GM23338 (cell line): ENCODE measurements at regions not wholly inside any gene's neighbourhood (a gene's known extent, or its start where the extent isn't known, plus 50 kb on each side); places are given as distances from the start of the nearest gene placed in this dataset.
"Not testable (repeated sequence)": the region's sequence is repeated elsewhere in the genome, so short reads cannot be mapped to it uniquely, and the experiment has no call there.

ENCODE experiments used
- ATAC-seq: fragments of 200-7000 bp; cut with Tn5 transposase; 3 replicates; pipeline ENCODE4 v1.9.1; 2020
- DNase-seq: peaks from one replicate; pipeline ENCODE4 v3.0.0-alpha.2; 2015; ENCODE audit warnings: low spot score
- H2AFZ ChIP-seq: fragments of 200-600 bp; sonication (generic); 2 replicates; pipeline ENCODE4 v1.8.0; 2016; ENCODE audit warnings: antibody characterized with exemption, mild to moderate bottlenecking, moderate library complexity
- H3F3A ChIP-seq: fragments of 200-600 bp; sonication (generic); replicated peaks from 2 replicates; pipeline ENCODE4 v1.8.0; 2017; ENCODE audit warnings: antibody characterized with exemption, mixed run types, low read depth
- H3K27ac ChIP-seq: fragments of 200-600 bp; sonication (generic); 2 replicates; pipeline ENCODE4 v1.6.1; 2016; ENCODE audit warnings: low read depth
- H3K27me3 ChIP-seq: fragments of 200-600 bp; sonication (generic); 2 replicates; pipeline ENCODE4 v1.8.0; 2016; ENCODE audit warnings: mild to moderate bottlenecking, mixed run types, moderate library complexity; ENCODE audit not compliant: insufficient read depth
- H3K36me3 ChIP-seq: fragments of 200-600 bp; sonication (generic); 2 replicates; pipeline ENCODE4 v1.8.0; 2016; ENCODE audit warnings: mild to moderate bottlenecking; ENCODE audit not compliant: insufficient read depth
- H3K4me1 ChIP-seq: fragments of 200-600 bp; sonication (generic); 2 replicates; pipeline ENCODE4 v1.8.0; 2016; ENCODE audit warnings: mild to moderate bottlenecking, moderate library complexity; ENCODE audit not compliant: insufficient read depth
- H3K4me2 ChIP-seq: fragments of 200-600 bp; sonication (generic); 2 replicates; pipeline ENCODE4 v1.7.1; 2017; ENCODE audit warnings: mixed run types
- H3K4me3 ChIP-seq: fragments of 200-600 bp; sonication (generic); 2 replicates; pipeline ENCODE4 v1.6.1; 2016; ENCODE audit warnings: mixed run types
- H3K79me2 ChIP-seq: fragments of 200-600 bp; sonication (generic); replicated peaks from 2 replicates; pipeline ENCODE4 v1.8.0; 2017; ENCODE audit warnings: mild to moderate bottlenecking; ENCODE audit not compliant: insufficient read depth
- H3K9me2 ChIP-seq: fragments of 200-600 bp; sonication (generic); 2 replicates; pipeline ENCODE4 v1.8.0; 2017; ENCODE audit not compliant: insufficient read depth
- H4K20me1 ChIP-seq: fragments of 200-600 bp; sonication (generic); replicated peaks from 2 replicates; pipeline ENCODE4 v1.8.0; 2017; ENCODE audit warnings: mild to moderate bottlenecking; ENCODE audit not compliant: insufficient read depth
- H3K27ac Mint-ChIP-seq: 2 replicates; pipeline ENCODE4 v1.8.0; 2020; ENCODE audit warnings: inconsistent platforms, mild to moderate bottlenecking, moderate library complexity, mixed read lengths
- H3K27me3 Mint-ChIP-seq: 3 replicates; pipeline ENCODE4 v1.8.0; 2022; ENCODE audit warnings: low read depth, mild to moderate bottlenecking, moderate library complexity, mixed read lengths, inconsistent platforms; ENCODE audit not compliant: insufficient read depth, poor library complexity
- H3K36me3 Mint-ChIP-seq: 3 replicates; pipeline ENCODE4 v1.8.0; 2021; ENCODE audit warnings: low read depth, mild to moderate bottlenecking, inconsistent platforms, moderate library complexity, mixed read lengths
- H3K4me1 Mint-ChIP-seq: 3 replicates; pipeline ENCODE4 v1.8.0; 2020; ENCODE audit warnings: mild to moderate bottlenecking, inconsistent platforms, mixed read lengths
- H3K4me3 Mint-ChIP-seq: 3 replicates; pipeline ENCODE4 v1.8.0; 2021; ENCODE audit warnings: moderate library complexity, mild to moderate bottlenecking, inconsistent platforms, mixed read lengths
- H3K9me3 Mint-ChIP-seq: 3 replicates; pipeline ENCODE4 v1.8.0; 2020; ENCODE audit warnings: moderate library complexity, mild to moderate bottlenecking, inconsistent platforms, mixed read lengths
- CREB1 ChIP-seq: fragments of 250-450 bp; sonication (Bioruptor Pico); IDR thresholded peaks from 2 replicates; pipeline ENCODE4 v1.5.0; 2020; ENCODE audit warnings: low read depth, mild to moderate bottlenecking, moderate library complexity
- EZH2 ChIP-seq: fragments of 200-600 bp; sonication (generic); IDR thresholded peaks from one replicate; pipeline ENCODE4 v1.8.0; 2017; ENCODE audit warnings: antibody characterized with exemption, mild to moderate bottlenecking, low read depth; ENCODE audit not compliant: unreplicated experiment
- EZH2phosphoT487 ChIP-seq: fragments of 200-600 bp; sonication (generic); IDR thresholded peaks from one replicate; pipeline ENCODE4 v1.8.1; 2018; ENCODE audit warnings: antibody characterized with exemption; ENCODE audit not compliant: unreplicated experiment
- JUNB ChIP-seq: IDR thresholded peaks from one replicate; pipeline ENCODE4 v1.6.1; 2016; ENCODE audit warnings: antibody characterized with exemption; ENCODE audit not compliant: unreplicated experiment
- NANOG ChIP-seq: IDR thresholded peaks from 2 replicates; pipeline ENCODE4 v1.6.1; 2016; ENCODE audit warnings: antibody characterized with exemption, borderline replicate concordance
- STAT1 ChIP-seq: IDR thresholded peaks from one replicate; pipeline ENCODE4 v1.6.1; 2016; ENCODE audit warnings: antibody characterized with exemption; ENCODE audit not compliant: unreplicated experiment
- ZNF114 ChIP-seq: fragments of 250-450 bp; sonication (Bioruptor Pico); IDR thresholded peaks from 2 replicates; pipeline ENCODE4 v1.5.0; 2020; ENCODE audit warnings: mild to moderate bottlenecking, moderate library complexity
- ZNF331 ChIP-seq: fragments of 250-450 bp; sonication (Bioruptor Pico); IDR thresholded peaks from 2 replicates; pipeline ENCODE4 v1.5.0; 2020; ENCODE audit warnings: low read depth, mild to moderate bottlenecking, moderate library complexity
- TF ChIP-seq, protein P1 (sequence below), 2 experiments: fragments of 200-600 bp in 1 of 2; sonication (generic) in 1 of 2; conservative IDR thresholded peaks; 2 replicates each; pipeline versions ENCODE4 v1.5.1 to v1.6.1; 2016 to 2017; ENCODE audit warnings: antibody characterized with exemption in 2 of 2, low read depth in 2 of 2, mild to moderate bottlenecking in 2 of 2, moderate library complexity in 1 of 2
- TF ChIP-seq, protein P2 (sequence below): IDR thresholded peaks from 2 replicates; pipeline ENCODE4 v1.6.1; 2016; ENCODE audit warnings: antibody characterized with exemption

DNA sequence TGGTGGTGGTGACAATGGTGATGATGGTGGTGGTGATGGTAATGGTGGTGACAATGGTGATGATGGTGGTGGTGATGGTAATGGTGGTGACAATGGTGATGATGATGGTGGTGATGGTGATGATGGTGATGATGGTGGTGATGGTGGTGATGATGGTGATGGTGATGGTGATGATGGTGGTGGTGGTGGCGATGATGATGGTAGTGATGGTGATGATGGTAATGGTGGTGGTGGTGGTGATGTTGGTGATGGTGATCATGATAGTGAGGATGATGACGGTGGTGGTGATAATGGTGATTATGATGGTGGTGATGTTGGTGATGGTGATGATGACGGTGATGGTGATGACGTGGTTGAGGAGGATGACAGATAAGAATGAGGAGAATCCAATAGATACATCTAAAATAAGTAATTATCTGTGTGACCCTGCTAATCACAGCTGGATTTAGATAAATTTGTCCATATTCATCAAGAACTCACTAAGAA lies 170.7 kb upstream of the SFSWAP start:
- Mint-ChIP-seq H3K36me3 (no peaks in the 10 kb centered on the region; the same call in 2 of the 3 replicates), H3K27me3 (no peaks in the 10 kb centered on the region), H3K9me3 (peaks cover 8% of the 10 kb centered on the region; the same call in 2 of the 3 replicates), H3K27ac (no peak overlapping the region), H3K4me1 (no peaks in the 10 kb centered on the region), H3K4me3 (no peak overlapping the region)
- no peaks in the 10 kb centered on the region for H3F3A ChIP-seq
- no peaks in the 10 kb centered on the region for H3K27me3 ChIP-seq
- no peak overlapping the region for H3K4me3 ChIP-seq
- H3K9me2 ChIP-seq, result peaks cover 3% of the 10 kb centered on the region; the same call in 1 of the 2 replicates
- H3K27ac ChIP-seq, result no peak overlapping the region
- DNase-seq (no peak), ATAC-seq (no peak)
- no peaks in the 10 kb centered on the region for H3K4me1 ChIP-seq
- H3K4me2 ChIP-seq, result no peak overlapping the region
- H2AFZ ChIP-seq, result no peak overlapping the region
- no peak for TF ChIP-seq EZH2
- TF ChIP-seq NANOG, result no peak
- H3K79me2 ChIP-seq, result no peaks in the 10 kb centered on the region
- no peaks in the 10 kb centered on the region for H3K36me3 ChIP-seq
- no peaks in the 10 kb centered on the region for H4K20me1 ChIP-seq

DNA sequence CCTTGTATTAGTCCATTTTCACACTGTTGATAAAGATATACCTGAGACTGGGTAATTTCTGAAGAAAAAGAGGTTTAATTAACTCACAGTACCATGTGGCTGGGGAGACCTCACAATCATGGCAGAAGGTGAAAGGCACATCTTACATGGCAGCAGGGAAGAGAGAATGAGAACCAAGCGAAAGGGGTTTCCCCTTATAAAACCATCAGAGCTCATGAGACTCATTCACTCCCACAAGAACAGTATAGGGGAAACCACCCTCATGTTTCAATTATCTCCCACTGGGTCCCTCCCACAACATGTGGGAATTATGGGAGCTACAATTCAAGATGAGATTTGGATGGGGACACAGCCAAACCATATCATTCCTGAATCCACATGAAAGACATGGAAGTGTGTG lies 169.4 kb upstream of the SFSWAP start:
- H3K4me1 Mint-ChIP-seq, H3K4me3 ChIP-seq, H2AFZ ChIP-seq, ATAC-seq, H3K36me3 ChIP-seq, H3K4me2 ChIP-seq, H3K27me3 ChIP-seq, H3K4me3 Mint-ChIP-seq, H3K27ac ChIP-seq, H3K27me3 Mint-ChIP-seq, H3K27ac Mint-ChIP-seq, H3F3A ChIP-seq, H3K4me1 ChIP-seq, H3K9me2 ChIP-seq, H3K79me2 ChIP-seq, DNase-seq, H3K9me3 Mint-ChIP-seq, H4K20me1 ChIP-seq, H3K36me3 Mint-ChIP-seq: not testable (repeated sequence)

DNA sequence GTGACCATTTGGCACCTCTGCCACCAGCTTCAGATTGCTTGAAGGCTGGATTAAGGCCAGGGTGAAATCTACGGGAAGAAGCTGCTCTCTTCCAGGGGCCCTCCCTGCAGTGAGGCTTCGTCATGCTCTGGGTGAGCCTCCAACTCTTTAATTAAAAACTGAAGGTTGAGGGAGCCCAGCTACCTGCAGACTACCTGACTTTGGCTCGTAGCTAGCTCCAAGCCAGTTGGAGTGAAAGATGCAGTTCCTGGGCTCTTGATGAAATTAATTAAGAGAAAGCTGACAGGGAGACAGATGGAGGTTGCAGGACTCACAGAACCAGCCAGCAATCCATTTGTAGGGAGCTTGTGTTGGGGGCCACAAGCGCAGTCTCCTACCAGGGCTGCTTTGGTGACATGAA lies 168.5 kb upstream of the SFSWAP start:
- Mint-ChIP-seq H3K27ac (no peak overlapping the region), H3K4me3 (no peak overlapping the region), H3K9me3 (peaks cover 8% of the 10 kb centered on the region; the same call in 2 of the 3 replicates), H3K27me3 (no peaks in the 10 kb centered on the region), H3K4me1 (no peaks in the 10 kb centered on the region), H3K36me3 (no peaks in the 10 kb centered on the region; the same call in 2 of the 3 replicates)
- no peak overlapping the region for H3K27ac ChIP-seq
- no peak for TF ChIP-seq EZH2phosphoT487
- TF ChIP-seq JUNB, result no peak
- TF ChIP-seq STAT1, result no peak
- no peaks in the 10 kb centered on the region for H3K27me3 ChIP-seq
- no peaks in the 10 kb centered on the region for H3K79me2 ChIP-seq
- H3K4me1 ChIP-seq, result no peaks in the 10 kb centered on the region
- H3K36me3 ChIP-seq, result no peaks in the 10 kb centered on the region
- no peaks in the 10 kb centered on the region for H3F3A ChIP-seq
- H4K20me1 ChIP-seq, result no peaks in the 10 kb centered on the region
- ATAC-seq, result no peak
- DNase-seq, result no peak
- H3K4me2 ChIP-seq, result no peak overlapping the region
- H3K4me3 ChIP-seq, result no peak overlapping the region
- no peak overlapping the region for H2AFZ ChIP-seq
- peaks cover 6% of the 10 kb centered on the region; the same call in 1 of the 2 replicates for H3K9me2 ChIP-seq

DNA sequence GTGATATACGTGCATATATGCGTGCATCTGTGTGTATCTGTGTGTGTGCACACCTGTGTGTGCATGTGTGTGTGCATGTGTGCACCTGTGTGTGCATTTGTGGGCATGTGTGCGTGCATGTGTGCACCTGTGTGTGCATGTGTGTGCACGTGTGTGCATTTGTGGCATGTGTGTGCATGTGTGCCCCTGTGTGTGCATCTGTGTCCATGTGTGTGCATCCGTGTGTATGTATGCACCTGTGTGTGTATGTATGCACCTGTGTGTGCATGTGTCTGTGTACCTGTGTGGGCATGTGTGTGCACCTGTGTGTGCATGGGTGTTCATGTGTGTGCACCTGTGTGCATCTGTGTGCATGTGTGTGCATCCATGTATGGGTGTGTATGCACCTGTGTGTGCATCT lies 167.8 kb upstream of the SFSWAP start:
- H2AFZ ChIP-seq, result no peak overlapping the region
- no peaks in the 10 kb centered on the region for H3K36me3 ChIP-seq
- H3K27ac ChIP-seq, result no peak overlapping the region
- H3K27me3 ChIP-seq, result no peaks in the 10 kb centered on the region
- Mint-ChIP-seq H3K4me3 (no peak overlapping the region), H3K27ac (no peak overlapping the region), H3K4me1 (no peaks in the 10 kb centered on the region), H3K27me3 (no peaks in the 10 kb centered on the region), H3K9me3 (peaks cover 8% of the 10 kb centered on the region; the same call in 2 of the 3 replicates), H3K36me3 (no peaks in the 10 kb centered on the region; the same call in 2 of the 3 replicates)
- no peaks in the 10 kb centered on the region for H3K79me2 ChIP-seq
- no peak for DNase-seq
- no peaks in the 10 kb centered on the region for H3K4me1 ChIP-seq
- no peaks in the 10 kb centered on the region for H3F3A ChIP-seq
- H3K4me3 ChIP-seq, result no peak overlapping the region
- no peak for ATAC-seq
- peaks cover 6% of the 10 kb centered on the region; the same call in 1 of the 2 replicates for H3K9me2 ChIP-seq
- no peak overlapping the region for H3K4me2 ChIP-seq
- H4K20me1 ChIP-seq, result no peaks in the 10 kb centered on the region
- TF ChIP-seq STAT1 (no peak), JUNB (no peak), NANOG (no peak), EZH2 (no peak), CREB1 (CRISPR knock-in tag) (no peak), ZNF331 (CRISPR knock-in tag) (no peak), EZH2phosphoT487 (no peak), ZNF114 (CRISPR knock-in tag) (no peak)
- TF ChIP-seq, protein P1, sequence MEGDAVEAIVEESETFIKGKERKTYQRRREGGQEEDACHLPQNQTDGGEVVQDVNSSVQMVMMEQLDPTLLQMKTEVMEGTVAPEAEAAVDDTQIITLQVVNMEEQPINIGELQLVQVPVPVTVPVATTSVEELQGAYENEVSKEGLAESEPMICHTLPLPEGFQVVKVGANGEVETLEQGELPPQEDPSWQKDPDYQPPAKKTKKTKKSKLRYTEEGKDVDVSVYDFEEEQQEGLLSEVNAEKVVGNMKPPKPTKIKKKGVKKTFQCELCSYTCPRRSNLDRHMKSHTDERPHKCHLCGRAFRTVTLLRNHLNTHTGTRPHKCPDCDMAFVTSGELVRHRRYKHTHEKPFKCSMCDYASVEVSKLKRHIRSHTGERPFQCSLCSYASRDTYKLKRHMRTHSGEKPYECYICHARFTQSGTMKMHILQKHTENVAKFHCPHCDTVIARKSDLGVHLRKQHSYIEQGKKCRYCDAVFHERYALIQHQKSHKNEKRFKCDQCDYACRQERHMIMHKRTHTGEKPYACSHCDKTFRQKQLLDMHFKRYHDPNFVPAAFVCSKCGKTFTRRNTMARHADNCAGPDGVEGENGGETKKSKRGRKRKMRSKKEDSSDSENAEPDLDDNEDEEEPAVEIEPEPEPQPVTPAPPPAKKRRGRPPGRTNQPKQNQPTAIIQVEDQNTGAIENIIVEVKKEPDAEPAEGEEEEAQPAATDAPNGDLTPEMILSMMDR (conservative IDR thresholded peaks at IDR 0.05; ENCODE audit: low read depth in 2 of 2), result no peak
- TF ChIP-seq, protein P2, sequence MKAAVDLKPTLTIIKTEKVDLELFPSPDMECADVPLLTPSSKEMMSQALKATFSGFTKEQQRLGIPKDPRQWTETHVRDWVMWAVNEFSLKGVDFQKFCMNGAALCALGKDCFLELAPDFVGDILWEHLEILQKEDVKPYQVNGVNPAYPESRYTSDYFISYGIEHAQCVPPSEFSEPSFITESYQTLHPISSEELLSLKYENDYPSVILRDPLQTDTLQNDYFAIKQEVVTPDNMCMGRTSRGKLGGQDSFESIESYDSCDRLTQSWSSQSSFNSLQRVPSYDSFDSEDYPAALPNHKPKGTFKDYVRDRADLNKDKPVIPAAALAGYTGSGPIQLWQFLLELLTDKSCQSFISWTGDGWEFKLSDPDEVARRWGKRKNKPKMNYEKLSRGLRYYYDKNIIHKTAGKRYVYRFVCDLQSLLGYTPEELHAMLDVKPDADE, result no peak
